ELF-1 (cell line): ENCODE measurements at regions not wholly inside any gene's neighbourhood (a gene's known extent, or its start where the extent isn't known, plus 50 kb on each side); places are given as distances from the start of the nearest gene placed in this dataset.

ENCODE experiments used
- DNase-seq: peaks from one replicate; pipeline ENCODE4 v3.0.0-alpha.2; 2016; ENCODE audit warnings: low read depth, low spot score

- DNase-seq = no peak
Observed at GRCh38 chr7:83861-84632, 108.3 kb upstream of the FAM20C start.

DNA sequence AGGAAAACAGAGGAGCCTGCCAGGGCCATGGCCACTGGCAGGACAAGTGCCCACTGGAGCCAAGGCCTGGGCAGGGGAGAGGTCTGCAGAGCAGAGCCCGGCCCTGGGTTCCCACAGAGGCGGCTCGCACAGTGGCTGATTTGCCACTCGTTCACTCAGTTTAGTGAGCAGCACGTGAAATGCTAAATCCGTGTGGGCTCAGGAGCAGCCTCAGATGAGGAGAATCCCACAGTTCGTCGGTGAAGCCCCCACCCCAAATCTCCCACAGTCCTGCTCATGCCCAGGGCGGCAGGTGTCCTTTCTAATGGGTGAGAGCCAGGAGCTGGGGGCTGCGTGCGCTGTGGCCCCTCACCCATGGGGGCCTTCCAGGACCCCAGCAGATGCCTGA lies 107.7 kb upstream of the FAM20C start:
- DNase-seq = no peak

GRCh38 chr7:85074-85882 lies 107.1 kb upstream of the FAM20C start:
- DNase-seq = no peak

GRCh38 chr7:85883-86515 lies 106.4 kb upstream of the FAM20C start:
- no peak for DNase-seq

- DNase-seq = no peak
Observed at GRCh38 chr7:86629-87028, 105.7 kb upstream of the FAM20C start.

DNA sequence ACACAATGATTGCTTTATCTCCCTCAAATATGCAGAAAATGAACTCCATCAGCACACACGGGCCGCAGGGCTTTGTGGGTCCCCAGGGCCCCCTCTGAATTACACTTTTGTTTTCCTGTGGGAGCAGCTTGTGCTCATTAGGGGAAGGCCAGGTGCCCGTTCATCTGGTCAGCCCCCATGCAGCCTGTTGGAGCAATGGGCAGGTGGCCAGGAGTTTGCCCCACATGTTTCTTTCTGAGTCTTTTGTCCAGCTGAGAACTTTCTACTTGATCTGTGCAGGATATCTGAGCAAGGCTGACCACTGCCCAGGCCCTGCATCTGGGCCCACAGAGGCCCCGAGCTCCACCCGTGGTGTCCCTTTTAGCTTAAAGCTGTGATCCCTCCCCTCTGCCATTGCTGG lies 105.3 kb upstream of the FAM20C start:
- no peak for DNase-seq

GRCh38 chr7:87671-88070 lies 104.7 kb upstream of the FAM20C start:
- DNase-seq = no peak

DNA sequence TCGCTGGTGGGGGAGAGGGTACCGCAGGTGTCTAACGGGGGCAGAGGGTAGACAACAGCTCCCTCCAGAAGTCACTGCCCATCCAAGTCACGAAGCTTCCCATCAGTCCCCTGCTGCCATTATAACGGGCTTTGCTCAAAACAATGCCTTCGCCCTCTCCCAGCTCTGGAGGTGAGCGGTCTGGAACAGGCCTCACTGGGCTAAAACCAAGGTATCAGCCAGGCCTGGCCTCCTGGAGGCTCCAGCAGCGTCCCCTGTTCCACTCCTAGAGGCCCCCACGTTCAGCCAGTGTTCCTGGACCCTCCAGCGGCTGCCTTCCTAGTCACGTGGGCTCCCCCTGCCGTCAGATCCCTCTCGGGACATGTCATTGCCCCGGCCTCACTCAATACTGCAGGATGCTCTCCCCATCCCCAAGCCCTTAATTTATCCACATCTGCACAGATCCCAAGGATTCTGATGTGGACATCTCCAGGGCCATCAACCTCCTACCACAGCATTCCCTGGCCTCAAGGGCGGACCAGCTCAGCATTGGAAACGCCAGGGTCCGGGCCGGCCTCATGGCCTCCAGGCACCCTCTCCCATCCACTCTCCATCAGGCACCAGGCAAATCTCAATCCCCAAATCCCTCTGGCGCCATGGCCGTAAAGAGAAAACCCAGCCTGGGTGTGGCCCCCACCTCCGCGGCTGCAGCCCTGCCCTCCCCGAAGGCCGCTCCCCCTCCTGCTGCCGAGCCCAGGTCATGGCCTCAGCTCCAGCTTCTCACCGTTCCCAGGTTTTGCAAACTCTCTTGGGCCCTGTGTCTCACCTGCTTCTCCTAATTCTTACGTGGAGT lies 104.1 kb upstream of the FAM20C start:
- no peak for DNase-seq

DNA sequence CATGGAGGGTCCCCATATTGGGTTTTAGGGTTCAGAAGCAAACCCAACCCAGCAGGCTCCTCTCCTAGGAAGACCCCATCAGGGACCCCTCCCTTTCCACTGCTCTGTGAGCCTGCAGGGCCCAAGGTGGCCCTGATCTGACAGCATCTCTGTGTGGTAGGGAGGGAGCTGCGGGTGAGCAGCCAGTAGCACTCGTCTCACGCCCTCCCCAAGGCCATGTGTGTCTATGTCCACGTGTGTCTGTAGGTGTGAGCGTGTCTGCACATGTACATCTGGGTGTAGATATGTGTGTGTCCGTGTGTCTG lies 103.5 kb upstream of the FAM20C start:
- no peak for DNase-seq

GRCh38 chr7:89232-90019 lies 102.9 kb upstream of the FAM20C start:
- no peak for DNase-seq

- no peak for DNase-seq
Observed at GRCh38 chr7:90111-91063, 102.0 kb upstream of the FAM20C start.

DNA sequence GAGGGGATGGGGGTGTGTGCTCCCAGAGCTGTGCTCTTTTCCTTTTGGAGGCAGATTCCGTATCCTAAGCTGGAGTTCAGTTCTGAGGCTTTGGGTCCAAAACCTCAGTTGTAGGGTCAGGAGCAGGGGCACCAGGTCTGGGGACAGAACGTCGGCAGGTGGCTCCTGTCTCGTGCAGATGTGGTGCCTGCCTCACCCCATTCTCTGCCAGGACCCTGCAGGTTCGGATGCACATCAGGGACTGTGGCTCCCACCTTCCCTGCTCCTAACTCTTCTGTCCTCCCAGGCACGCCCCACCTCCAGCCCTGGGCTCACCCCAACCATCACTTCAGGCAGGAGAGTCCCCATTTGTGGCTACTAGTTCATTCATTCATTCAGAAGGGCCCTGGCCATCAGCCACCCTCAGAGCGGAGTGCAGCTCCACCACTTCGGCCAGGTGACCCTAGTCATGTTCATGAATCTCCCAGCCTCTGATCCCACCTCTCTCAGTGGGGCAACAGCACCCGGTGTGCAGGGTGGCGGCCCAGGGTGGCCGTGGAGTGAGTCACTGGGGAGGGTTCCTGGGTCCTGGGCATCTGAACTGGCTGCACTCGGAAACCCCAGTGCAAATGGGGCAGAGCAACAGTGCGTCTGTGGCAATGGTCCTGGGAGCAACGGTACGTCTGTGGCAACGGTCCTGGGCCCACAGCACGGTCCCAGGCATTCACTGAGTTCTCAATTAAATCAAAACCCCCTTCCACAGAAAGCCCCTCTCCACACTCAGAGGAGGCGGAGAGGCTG lies 100.8 kb upstream of the FAM20C start:
- DNase-seq = no peak

DNA sequence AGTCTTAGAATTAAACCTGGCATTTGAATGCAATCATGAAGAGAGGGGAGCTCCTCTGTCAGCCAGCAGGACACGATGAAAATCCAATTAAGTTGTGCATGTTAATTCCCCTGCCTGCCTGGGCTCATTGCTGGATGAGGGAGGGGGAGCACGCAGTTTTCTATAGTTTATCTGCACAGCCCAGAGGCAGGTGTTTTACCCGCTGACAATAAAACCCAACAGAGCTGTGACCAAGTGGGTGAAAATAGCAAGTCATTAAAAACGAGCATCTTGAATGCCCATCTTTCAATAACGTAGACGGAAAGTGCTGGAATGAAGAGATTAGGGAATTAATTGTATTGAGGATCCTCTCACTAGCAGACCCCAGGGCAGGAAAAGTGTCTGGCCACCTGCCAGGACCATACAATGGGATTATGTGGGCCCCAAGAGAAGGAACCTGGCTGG lies 100.1 kb upstream of the FAM20C start:
- no peak for DNase-seq

DNA sequence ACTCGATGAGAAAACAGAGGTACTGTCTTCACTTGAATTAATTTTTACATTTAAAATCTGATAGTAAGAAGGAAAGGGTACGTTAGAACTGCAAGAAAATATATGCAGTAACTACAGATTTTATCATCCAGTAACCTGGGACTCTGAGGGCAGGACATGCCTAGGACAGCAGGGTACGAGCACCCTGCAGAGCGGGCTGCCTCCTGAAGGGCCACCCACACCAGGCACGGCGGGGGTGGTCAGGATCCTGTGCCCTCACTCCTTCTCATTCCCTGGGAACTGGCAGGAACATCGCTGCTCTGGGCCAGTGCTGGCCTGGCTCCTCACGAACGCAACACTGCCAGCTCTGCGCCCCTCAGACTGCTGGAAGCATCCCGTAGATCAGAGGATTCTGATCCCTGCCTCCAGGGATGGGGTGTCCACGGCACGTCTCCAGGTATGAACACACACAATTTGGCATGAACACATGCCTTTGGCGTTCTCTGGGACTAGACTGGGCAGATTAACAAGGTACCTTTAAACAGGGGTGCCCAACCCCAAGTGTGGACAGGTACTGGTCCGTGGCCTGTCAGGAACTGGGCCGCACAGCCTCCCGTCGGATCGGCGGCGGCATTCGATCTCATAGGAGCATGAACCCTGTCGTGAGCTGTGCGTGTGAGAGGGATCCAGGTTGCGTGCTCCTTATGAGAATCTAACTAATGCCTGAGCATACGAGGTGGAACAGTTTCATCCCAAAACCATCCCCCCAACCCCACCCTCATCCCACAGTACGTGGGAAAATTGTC lies 99.3 kb upstream of the FAM20C start:
- DNase-seq = no peak

- DNase-seq = peak; percentile 36
Observed at GRCh38 chr7:94251-94801, 98.0 kb upstream of the FAM20C start.

DNA sequence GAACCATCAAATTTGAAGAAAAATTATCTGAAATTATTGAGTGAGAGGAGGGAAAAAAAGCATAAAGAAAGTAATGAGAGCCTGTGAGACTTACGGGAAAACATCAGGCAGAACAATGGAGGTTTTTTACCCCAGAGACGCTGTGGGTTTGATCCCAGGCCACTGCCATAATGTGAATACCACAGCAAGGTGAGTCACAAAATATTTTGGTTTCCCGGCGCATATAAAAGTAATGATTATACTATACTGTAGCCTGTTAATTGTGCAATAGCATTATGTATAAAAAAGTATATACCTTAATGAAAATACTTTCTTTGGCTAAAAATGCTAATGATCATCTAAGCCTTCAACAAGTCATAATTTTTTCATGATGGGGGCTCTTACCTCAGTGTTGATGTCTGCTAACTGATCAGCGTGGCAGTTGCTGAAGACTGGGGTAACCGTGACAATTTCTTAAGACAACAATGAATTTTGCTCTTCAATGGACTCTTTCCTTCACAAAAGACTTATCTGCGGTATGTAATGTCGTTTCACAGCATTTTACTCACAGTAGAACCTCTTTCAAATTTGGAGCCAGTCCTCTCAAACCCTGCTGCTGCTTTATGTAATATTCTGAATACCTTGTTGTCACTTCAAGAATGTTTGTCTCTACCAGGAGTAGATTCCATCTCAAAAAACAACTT lies 97.0 kb upstream of the FAM20C start:
- no peak for DNase-seq

- no peak for DNase-seq
Observed at GRCh38 chr7:95863-96260, 96.5 kb upstream of the FAM20C start.
